Activated effector memory CD4-positive, alpha-beta T cell treated with anti-CD3 and anti-CD28 coated beads, Interleukin-2, amount 50 U/mL, for 16 hours (primary cell): ENCODE measurements at regions not wholly inside any gene's neighbourhood (a gene's known extent, or its start where the extent isn't known, plus 50 kb on each side); places are given as distances from the start of the nearest gene placed in this dataset.

Experiments
- DNase-seq: peaks from one replicate; pipeline ENCODE4 v3.0.0-alpha.2; 2020

- DNase-seq: peak; percentile 72
Observed at GRCh38 chr9:1939926-1940368, 75.2 kb upstream of the SMARCA2 start.

GRCh38 chr9:1941989-1942388 lies 73.2 kb upstream of the SMARCA2 start:
- DNase-seq: no peak

- DNase-seq: no peak
Observed at GRCh38 chr9:1946526-1947283, 68.4 kb upstream of the SMARCA2 start.

- DNase-seq: no peak
Observed at GRCh38 chr9:1947438-1947837, 67.7 kb upstream of the SMARCA2 start.

GRCh38 chr9:1948541-1948940 lies 66.6 kb upstream of the SMARCA2 start:
- no peak for DNase-seq

GRCh38 chr9:1951446-1951845 lies 63.7 kb upstream of the SMARCA2 start:
- DNase-seq: no peak

GRCh38 chr9:1952001-1952400 lies 63.1 kb upstream of the SMARCA2 start:
- no peak for DNase-seq

GRCh38 chr9:1954238-1954637 lies 60.9 kb upstream of the SMARCA2 start:
- no peak for DNase-seq

GRCh38 chr9:1956958-1957357 lies 58.2 kb upstream of the SMARCA2 start:
- no peak for DNase-seq

GRCh38 chr9:1957856-1958255 lies 57.3 kb upstream of the SMARCA2 start:
- no peak for DNase-seq

- DNase-seq: no peak
Observed at GRCh38 chr9:1959371-1959770, 55.8 kb upstream of the SMARCA2 start.

- no peak for DNase-seq
Observed at GRCh38 chr9:1960342-1961042, 54.7 kb upstream of the SMARCA2 start.

GRCh38 chr9:1962122-1962521 lies 53.0 kb upstream of the SMARCA2 start:
- no peak for DNase-seq

- DNase-seq: no peak
Observed at GRCh38 chr9:1962588-1963106, 52.5 kb upstream of the SMARCA2 start.

- no peak for DNase-seq
Observed at GRCh38 chr9:1964093-1964492, 51.1 kb upstream of the SMARCA2 start.
